ENCODE measurements at regions not wholly inside any gene's neighbourhood (a gene's known extent, or its start where the extent isn't known, plus 50 kb on each side); places are given as distances from the start of the nearest gene placed in this dataset.

DNA sequence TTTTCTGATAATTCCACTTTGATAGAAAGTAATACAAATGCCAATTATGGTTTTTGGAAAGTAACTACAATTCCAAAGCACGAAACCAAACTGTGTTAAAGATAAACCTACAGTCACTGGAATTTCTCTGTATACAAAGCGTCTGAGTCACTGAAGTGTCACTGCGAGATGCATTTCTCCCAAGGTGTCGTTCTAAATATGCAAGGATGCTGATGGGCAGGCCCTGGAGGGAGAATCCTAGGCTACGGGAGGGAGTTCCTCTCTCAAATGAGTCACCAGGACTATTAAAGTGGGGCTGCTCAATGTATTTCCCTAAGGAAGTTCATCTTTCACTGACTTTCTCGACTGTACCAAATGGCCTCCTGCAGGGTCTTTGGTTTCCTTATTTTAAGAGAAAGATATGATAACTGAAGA is 163.8 kb upstream of the STK17B start:
- Mint-ChIP-seq H3K27me3 (no peaks in the 10 kb centered on the region), H3K27ac (no peak overlapping the region), H3K4me1 (peaks cover 15% of the 10 kb centered on the region), H3K9me3 (ENCODE audit: low read depth) (no peaks in the 10 kb centered on the region), H3K36me3 (no peaks in the 10 kb centered on the region), H3K4me3 (no peak overlapping the region)
- DNase-seq (no peak), ATAC-seq (no peak)
- CTCF ChIA-PET = interaction anchor here (0.9 to 6.7 kb wide), 5 partner anchors 9 to 257 kb away, joined by 3 to 82 read pairs (median 3); no protein-coding TSS in a partner anchor

GRCh38 chr2:196336207-196336606 is 164.8 kb upstream of the STK17B start:
- no peak overlapping the region for H3K4me3 Mint-ChIP-seq
- peaks cover 3% of the 10 kb centered on the region for H3K27me3 Mint-ChIP-seq
- H3K27ac Mint-ChIP-seq = no peak overlapping the region
- ATAC-seq (no peak), DNase-seq (no peak)
- no peaks in the 10 kb centered on the region for H3K9me3 Mint-ChIP-seq (ENCODE audit: low read depth)
- no peaks in the 10 kb centered on the region for H3K36me3 Mint-ChIP-seq
- CTCF ChIA-PET = interaction anchor here (0.9 to 6.7 kb wide), 9 partner anchors 32 to 273 kb away, joined by 3 to 82 read pairs (median 6); no protein-coding TSS in a partner anchor
- peaks cover 15% of the 10 kb centered on the region for H3K4me1 Mint-ChIP-seq

- no peaks in the 10 kb centered on the region for H3K36me3 Mint-ChIP-seq
- DNase-seq = no peak
- H3K9me3 Mint-ChIP-seq (ENCODE audit: low read depth) = no peaks in the 10 kb centered on the region
- peaks cover 13% of the 10 kb centered on the region for H3K4me1 Mint-ChIP-seq
- no peak overlapping the region for H3K27ac Mint-ChIP-seq
- no peak for ATAC-seq
- H3K27me3 Mint-ChIP-seq = peaks cover 6% of the 10 kb centered on the region
- no peak overlapping the region for H3K4me3 Mint-ChIP-seq
- CTCF ChIA-PET = interaction anchor here (0.6 to 6.7 kb wide), 28 partner anchors 12 to 278 kb away, joined by 3 to 82 read pairs (median 4); partner anchors contain the start of gene DNAH7
These were observed 165.3 kb upstream of the STK17B start for GRCh38 chr2:196336715-196337114.

DNA sequence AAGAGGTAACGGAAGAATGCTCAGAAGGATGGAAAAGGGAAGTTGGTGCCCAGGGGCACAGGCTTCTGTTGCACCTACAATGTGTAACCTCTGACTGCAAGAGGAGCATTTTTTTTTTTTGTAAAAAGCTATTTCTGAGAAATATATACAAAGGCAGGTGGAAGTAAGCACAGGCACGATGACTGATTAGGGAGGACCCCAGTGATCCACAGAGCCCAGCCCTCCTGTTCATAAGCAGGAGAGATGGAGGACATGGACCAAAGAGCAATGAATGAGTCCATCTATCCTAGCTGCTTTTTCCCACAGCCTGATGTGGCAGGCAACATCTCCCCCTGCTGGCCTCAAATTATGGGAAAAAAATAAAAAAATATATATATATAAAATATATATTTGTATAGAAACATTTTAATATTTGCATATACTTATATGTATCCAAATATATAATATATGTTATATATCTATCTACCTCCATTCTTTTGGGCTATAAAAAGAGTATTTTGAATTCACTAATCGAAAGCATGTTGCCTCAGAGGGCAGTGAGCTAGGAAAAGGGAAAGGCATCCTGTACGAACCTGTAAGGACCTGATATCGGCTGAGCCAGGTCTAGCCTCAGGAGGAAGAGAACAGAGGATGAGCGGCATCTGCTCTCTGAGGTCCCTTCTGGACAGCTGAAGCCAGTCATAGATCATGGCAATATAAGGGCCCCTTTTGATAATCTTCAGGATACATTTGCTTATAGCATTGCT is 166.0 kb upstream of the STK17B start:
- Mint-ChIP-seq H3K4me3 (no peak overlapping the region), H3K36me3 (no peaks in the 10 kb centered on the region), H3K9me3 (ENCODE audit: low read depth) (no peaks in the 10 kb centered on the region), H3K27me3 (peaks cover 6% of the 10 kb centered on the region), H3K27ac (no peak overlapping the region), H3K4me1 (peaks cover 9% of the 10 kb centered on the region)
- CTCF ChIA-PET = interaction anchor here (0.6 to 6.7 kb wide), 28 partner anchors 11 to 279 kb away, joined by 3 to 82 read pairs (median 4); partner anchors contain the start of gene DNAH7
- no peak for DNase-seq
- no peak for ATAC-seq

DNA sequence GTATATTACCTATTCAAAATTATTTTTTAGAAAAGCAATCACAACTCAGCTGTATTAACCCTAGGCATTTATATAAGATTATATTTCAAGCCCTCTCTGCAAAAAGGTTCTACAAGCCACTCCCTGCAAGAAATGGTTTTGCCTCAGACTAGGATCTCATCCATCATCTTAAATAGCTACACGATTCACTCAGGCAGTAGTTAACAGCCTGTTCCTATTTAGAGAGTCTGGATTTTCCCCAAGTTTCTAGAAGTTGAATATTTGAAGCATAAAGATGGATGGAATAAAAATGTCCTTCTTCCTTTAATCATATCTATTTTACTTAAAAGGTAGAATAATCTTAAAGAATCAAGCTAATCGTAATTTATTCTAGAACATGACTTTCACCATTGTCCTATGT is 167.1 kb upstream of the STK17B start:
- Mint-ChIP-seq H3K36me3 (no peaks in the 10 kb centered on the region), H3K27ac (no peak overlapping the region), H3K4me3 (no peak overlapping the region), H3K27me3 (peaks cover 6% of the 10 kb centered on the region), H3K9me3 (ENCODE audit: low read depth) (no peaks in the 10 kb centered on the region), H3K4me1 (peaks cover 9% of the 10 kb centered on the region)
- ATAC-seq = no peak
- CTCF ChIA-PET = interaction anchor here (1.0 to 6.7 kb wide), 5 partner anchors 27 to 271 kb away, joined by 3 to 82 read pairs (median 6); partner anchors contain the start of gene DNAH7
- no peak for DNase-seq

DNA sequence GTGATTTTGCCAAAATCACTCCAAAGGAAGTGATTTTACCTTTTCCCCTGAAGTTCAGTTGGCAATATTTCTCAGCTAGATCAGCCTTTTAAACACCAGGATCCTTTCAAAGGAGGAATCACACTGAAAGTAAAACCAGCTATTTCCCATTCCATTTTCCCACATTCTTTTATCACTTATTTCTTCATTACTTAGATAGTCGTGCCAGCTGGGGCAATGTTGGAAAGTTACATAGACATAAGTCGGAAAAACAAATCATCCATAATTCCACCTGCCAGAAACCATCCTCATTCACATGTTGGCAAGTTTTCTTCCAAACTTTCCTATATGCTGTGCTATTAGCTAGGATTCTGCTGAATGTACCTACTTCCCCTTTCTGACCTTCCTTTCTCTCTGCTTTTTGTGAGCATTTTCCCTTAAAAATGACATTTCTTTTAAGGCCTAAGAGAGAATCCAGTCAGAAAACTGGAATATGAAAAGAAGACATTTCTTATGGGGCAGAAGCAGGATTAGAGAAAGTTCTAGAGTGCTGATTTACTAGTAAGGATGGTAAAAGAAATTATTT is 170.0 kb upstream of the STK17B start:
- CTCF ChIA-PET = interaction anchor here (1.3 kb wide), 1 partner anchor 263 kb away, joined by 5 read pairs; no protein-coding TSS in a partner anchor
- ATAC-seq = no peak
- H3K9me3 Mint-ChIP-seq (ENCODE audit: low read depth) = no peaks in the 10 kb centered on the region
- no peaks in the 10 kb centered on the region for H3K36me3 Mint-ChIP-seq
- H3K27me3 Mint-ChIP-seq = peaks cover 6% of the 10 kb centered on the region
- H3K4me3 Mint-ChIP-seq = no peak overlapping the region
- no peak overlapping the region for H3K27ac Mint-ChIP-seq
- DNase-seq = no peak
- H3K4me1 Mint-ChIP-seq = peaks cover 7% of the 10 kb centered on the region

DNA sequence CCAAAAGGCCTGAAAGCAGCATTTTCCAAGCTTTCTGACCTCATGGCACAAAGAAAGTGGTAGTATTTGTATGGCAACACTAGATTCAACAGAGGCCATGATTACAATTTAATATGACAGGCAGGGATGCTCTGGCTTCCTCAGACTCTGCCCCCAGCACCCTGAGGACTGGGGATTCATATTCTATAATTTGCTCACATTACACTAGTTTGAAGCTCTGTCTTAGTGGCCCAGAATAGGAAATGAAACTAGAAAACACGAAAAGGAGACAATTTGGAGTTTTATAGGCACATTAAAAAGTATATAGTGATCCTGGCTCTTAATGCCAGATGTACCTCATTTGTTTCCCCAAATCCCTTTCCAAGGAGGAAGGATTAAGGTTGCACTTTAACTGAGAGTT is 173.0 kb upstream of the STK17B start:
- Mint-ChIP-seq H3K4me1 (peaks cover 3% of the 10 kb centered on the region), H3K9me3 (ENCODE audit: low read depth) (no peaks in the 10 kb centered on the region), H3K36me3 (no peaks in the 10 kb centered on the region), H3K27me3 (peaks cover 6% of the 10 kb centered on the region), H3K4me3 (no peak overlapping the region), H3K27ac (no peak overlapping the region)
- DNase-seq (no peak), ATAC-seq (no peak)
- CTCF ChIA-PET = interaction anchor here (0.8 to 1.8 kb wide), 4 partner anchors 10 to 266 kb away, joined by 3 to 7 read pairs (median 4); no protein-coding TSS in a partner anchor

DNA sequence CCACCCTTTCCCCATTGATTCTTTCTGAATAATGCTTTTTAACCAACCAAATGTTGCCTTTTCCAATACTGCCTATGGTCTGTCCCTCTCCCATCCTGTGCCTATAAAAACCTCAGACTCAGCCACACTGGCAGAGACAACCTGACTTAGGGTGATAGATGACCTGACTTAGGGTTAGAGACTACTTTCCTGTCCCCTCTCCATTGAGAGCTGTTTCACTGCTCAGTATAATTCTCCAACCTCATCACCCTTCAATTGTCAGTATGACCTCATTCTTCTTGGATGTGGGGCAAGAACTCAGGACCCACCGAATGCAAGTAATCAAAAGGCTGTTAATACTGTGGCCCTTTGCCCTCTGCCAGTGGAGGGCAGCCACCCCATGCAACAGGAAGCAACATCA is 182.3 kb upstream of the STK17B start:
- Mint-ChIP-seq H3K36me3 (peaks cover 7% of the 10 kb centered on the region), H3K27ac (no peak overlapping the region), H3K4me1 (no peaks in the 10 kb centered on the region), H3K27me3 (peaks cover 2% of the 10 kb centered on the region), H3K4me3 (no peak overlapping the region), H3K9me3 (ENCODE audit: low read depth) (peaks cover 8% of the 10 kb centered on the region)
- CTCF ChIA-PET = no interaction called here
- ATAC-seq (no peak), DNase-seq (no peak)

- Mint-ChIP-seq H3K4me1 (no peaks in the 10 kb centered on the region), H3K27ac (no peak overlapping the region), H3K27me3 (peaks cover 2% of the 10 kb centered on the region), H3K36me3 (peaks cover 7% of the 10 kb centered on the region), H3K4me3 (no peak overlapping the region), H3K9me3 (ENCODE audit: low read depth) (peaks cover 8% of the 10 kb centered on the region)
- no peak for ATAC-seq
- CTCF ChIA-PET = no interaction called here
- DNase-seq = no peak
These were observed 182.8 kb upstream of the STK17B start for GRCh38 chr2:196354186-196354585.

DNA sequence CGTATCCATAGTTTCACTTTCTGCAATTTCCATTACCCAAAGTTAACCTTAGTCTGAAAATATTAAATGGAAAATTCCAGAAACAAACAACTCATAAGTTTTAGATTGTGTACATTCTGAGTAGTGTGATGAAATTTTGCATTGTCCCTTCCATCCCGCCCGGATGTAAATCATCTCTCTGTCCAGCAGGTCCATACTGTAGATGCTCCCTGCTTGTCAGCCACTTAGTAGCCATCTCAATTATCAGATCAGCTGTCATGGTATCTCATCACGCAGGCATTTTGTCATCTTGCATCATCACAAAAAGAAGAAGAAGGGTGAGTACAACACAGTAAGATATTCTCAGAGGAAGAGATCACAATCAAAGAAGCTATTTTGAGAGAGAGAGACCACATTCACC is 185.0 kb upstream of the STK17B start:
- H3K36me3 Mint-ChIP-seq = peaks cover 7% of the 10 kb centered on the region
- peaks cover 11% of the 10 kb centered on the region for H3K4me1 Mint-ChIP-seq
- H3K27me3 Mint-ChIP-seq = peaks cover 5% of the 10 kb centered on the region
- DNase-seq (no peak), ATAC-seq (no peak)
- H3K4me3 Mint-ChIP-seq = no peak overlapping the region
- H3K27ac Mint-ChIP-seq = no peak overlapping the region
- CTCF ChIA-PET = interaction anchor here (1.5 kb wide), 1 partner anchor 97 kb away, joined by 3 read pairs; no protein-coding TSS in a partner anchor
- peaks cover 8% of the 10 kb centered on the region for H3K9me3 Mint-ChIP-seq (ENCODE audit: low read depth)

- Mint-ChIP-seq H3K4me3 (no peak overlapping the region), H3K9me3 (ENCODE audit: low read depth) (no peaks in the 10 kb centered on the region), H3K27ac (no peak overlapping the region), H3K27me3 (peaks cover 7% of the 10 kb centered on the region), H3K36me3 (peaks cover 2% of the 10 kb centered on the region), H3K4me1 (peaks cover 25% of the 10 kb centered on the region)
- no peak for DNase-seq
- CTCF ChIA-PET = no interaction called here
- no peak for ATAC-seq
These were observed 189.3 kb upstream of the STK17B start for GRCh38 chr2:196360650-196361049.

- H3K27me3 Mint-ChIP-seq = peaks cover 7% of the 10 kb centered on the region
- CTCF ChIA-PET = interaction anchor here (0.7 kb wide), 1 partner anchor 283 kb away, joined by 3 read pairs; no protein-coding TSS in a partner anchor
- DNase-seq (no peak), ATAC-seq (no peak)
- H3K27ac Mint-ChIP-seq = no peak overlapping the region
- H3K9me3 Mint-ChIP-seq (ENCODE audit: low read depth) = no peaks in the 10 kb centered on the region
- peaks cover 32% of the 10 kb centered on the region for H3K4me1 Mint-ChIP-seq
- no peak overlapping the region for H3K4me3 Mint-ChIP-seq
- peaks cover 2% of the 10 kb centered on the region for H3K36me3 Mint-ChIP-seq
These were observed 190.4 kb upstream of the STK17B start for GRCh38 chr2:196361606-196362326.

- ATAC-seq (no peak), DNase-seq (no peak)
- no peak overlapping the region for H3K27ac Mint-ChIP-seq
- H3K4me1 Mint-ChIP-seq = peaks cover 32% of the 10 kb centered on the region
- H3K36me3 Mint-ChIP-seq = peaks cover 2% of the 10 kb centered on the region
- CTCF ChIA-PET = interaction anchor here (0.6 kb wide), 1 partner anchor 19 kb away, joined by 3 read pairs; no protein-coding TSS in a partner anchor
- no peak overlapping the region for H3K4me3 Mint-ChIP-seq
- peaks cover 5% of the 10 kb centered on the region for H3K27me3 Mint-ChIP-seq
- H3K9me3 Mint-ChIP-seq (ENCODE audit: low read depth) = peaks cover 3% of the 10 kb centered on the region
These were observed 191.7 kb upstream of the STK17B start for GRCh38 chr2:196362973-196363549.

All from activated CD8-positive, alpha-beta memory T cell treated with anti-CD3 and anti-CD28 coated beads, Interleukin-2, amount 10 ng/mL, durations not matched to agents 7 days and 5 days (primary cell).